ENCODE measurements at regions not wholly inside any gene's neighbourhood (a gene's known extent, or its start where the extent isn't known, plus 50 kb on each side); places are given as distances from the start of the nearest gene placed in this dataset.
A peak's percentile ranks its signal among the peaks of the same experiment; 100 is the strongest.
"Not testable (repeated sequence)": the region's sequence is repeated elsewhere in the genome, so short reads cannot be mapped to it uniquely, and the experiment has no call there.

GRCh38 chr17:31748881-31749280 is 110.2 kb downstream of the COPRS start:
- DNase-seq (ENCODE audit: low read depth), result no peak

GRCh38 chr17:31746884-31747495 is 112.1 kb downstream of the COPRS start:
- DNase-seq (ENCODE audit: low read depth), result no peak

GRCh38 chr17:31745964-31746600 is 113.0 kb downstream of the COPRS start:
- DNase-seq (ENCODE audit: low read depth), result peak; percentile 43

- peak; percentile 78 for DNase-seq (ENCODE audit: low read depth)
Measured at GRCh38 chr17:31744511-31744951, 114.5 kb downstream of the COPRS start.

- peak; percentile 65 for DNase-seq (ENCODE audit: low read depth)
Measured at GRCh38 chr17:31743797-31744196, 115.2 kb downstream of the COPRS start.

- DNase-seq (ENCODE audit: low read depth), result no peak
Measured at GRCh38 chr17:31741371-31741770, 117.7 kb downstream of the COPRS start.

- DNase-seq (ENCODE audit: low read depth), result peak; percentile 95
Measured at GRCh38 chr17:31740611-31741082, 118.4 kb downstream of the COPRS start.

- peak; percentile 69 for DNase-seq (ENCODE audit: low read depth)
Measured at GRCh38 chr17:31738996-31739699, 119.9 kb downstream of the COPRS start.

- DNase-seq (ENCODE audit: low read depth), result no peak
Measured at GRCh38 chr17:31738488-31738887, 120.6 kb downstream of the COPRS start.

- no peak for DNase-seq (ENCODE audit: low read depth)
Measured at GRCh38 chr17:31738067-31738466, 121.0 kb downstream of the COPRS start.

- DNase-seq (ENCODE audit: low read depth), result no peak
Measured at GRCh38 chr17:31736855-31737625, 122.0 kb downstream of the COPRS start.

GRCh38 chr17:31733326-31733725 is 125.7 kb downstream of the COPRS start:
- no peak for DNase-seq (ENCODE audit: low read depth)

- DNase-seq (ENCODE audit: low read depth), result not testable (repeated sequence)
Measured at GRCh38 chr17:31731585-31732154, 127.4 kb downstream of the COPRS start.

- no peak for DNase-seq (ENCODE audit: low read depth)
Measured at GRCh38 chr17:31731118-31731517, 127.9 kb downstream of the COPRS start.

- DNase-seq (ENCODE audit: low read depth), result peak; percentile 90
Measured at GRCh38 chr17:31726980-31727427, 132.0 kb downstream of the COPRS start.

- DNase-seq (ENCODE audit: low read depth), result peak; percentile 89
Measured at GRCh38 chr17:31724619-31725018, 134.4 kb downstream of the COPRS start.

- peak; percentile 99 for DNase-seq (ENCODE audit: low read depth)
Measured at GRCh38 chr17:31724026-31724425, 135.0 kb downstream of the COPRS start.

- DNase-seq (ENCODE audit: low read depth), result peak; percentile 97
Measured at GRCh38 chr17:31722251-31723056, 136.6 kb downstream of the COPRS start.

- DNase-seq (ENCODE audit: low read depth), result peak; percentile 36
Measured at GRCh38 chr17:31721291-31722025, 137.6 kb downstream of the COPRS start.

- not testable (repeated sequence) for DNase-seq (ENCODE audit: low read depth)
Measured at GRCh38 chr17:31717251-31717650, 141.8 kb downstream of the COPRS start.

All from M059J (cell line).